IMR-90 (cell line): ENCODE measurements at regions not wholly inside any gene's neighbourhood (a gene's known extent, or its start where the extent isn't known, plus 50 kb on each side); places are given as distances from the start of the nearest gene placed in this dataset.

Source experiments
- ATAC-seq: fragments of 200-7000 bp; cut with Tn5 transposase; 2 replicates; pipeline ENCODE4 v1.9.1; 2020; ENCODE audit warnings: low read depth, mild to moderate bottlenecking, moderate library complexity
- BruUV-seq: library from RNA; stranded (reverse); fragments of 400-500 nt; replicated peaks from 2 replicates; lab custom pipeline; 2021; lab: Mats Ljungman, UMichigan
- CTCF ChIA-PET: fragments of 300-600 bp; formaldehyde crosslinking; extraction: SDS; loops from one replicate; lab custom pipeline; 2021; ENCODE audit warnings: antibody characterized with exemption; lab: Yijun Ruan, JAX
- POLR2A ChIA-PET: fragments of 300-600 bp; sonication (Branson Sonifier 250); formaldehyde crosslinking; loops from one replicate; lab custom pipeline; 2022; ENCODE audit warnings: antibody characterized with exemption; ENCODE audit not compliant: unreplicated experiment; lab: Charles Lee
- DNase-seq: peaks from one replicate; pipeline ENCODE4 v3.0.0; 2013
- H2AFZ ChIP-seq: replicated peaks from 2 replicates; pipeline ENCODE3; 2013; ENCODE audit warnings: low read length, mild to moderate bottlenecking; ENCODE audit not compliant: poor library complexity
- H2AK5ac ChIP-seq: 2 replicates; pipeline ENCODE4 v1.6.1; 2013; ENCODE audit warnings: low read depth, low read length, inconsistent platforms
- H2AK9ac ChIP-seq: replicated peaks from 2 replicates; pipeline ENCODE3; 2013; ENCODE audit warnings: mild to moderate bottlenecking, low read depth, low read length, moderate library complexity; ENCODE audit not compliant: poor library complexity
- H2BK120ac ChIP-seq: 2 replicates; pipeline ENCODE4 v1.6.1; 2013; ENCODE audit warnings: low read depth, low read length, inconsistent platforms
- H2BK15ac ChIP-seq: 3 replicates; pipeline ENCODE4 v1.6.1; 2013; ENCODE audit warnings: low read depth, low read length, inconsistent platforms
- H2BK20ac ChIP-seq: 2 replicates; pipeline ENCODE4 v1.6.1; 2013; ENCODE audit warnings: low read depth, mild to moderate bottlenecking, inconsistent platforms, low read length, moderate library complexity
- H2BK5ac ChIP-seq: 2 replicates; pipeline ENCODE4 v1.6.1; 2013; ENCODE audit warnings: mild to moderate bottlenecking, low read depth, low read length, inconsistent platforms; ENCODE audit not compliant: poor library complexity, severe bottlenecking
- H3K14ac ChIP-seq: replicated peaks from 2 replicates; pipeline ENCODE4 v1.6.1; 2013; ENCODE audit warnings: low read depth, low read length, inconsistent platforms
- H3K18ac ChIP-seq: 2 replicates; pipeline ENCODE4 v1.6.1; 2013; ENCODE audit warnings: low read depth, low read length, control low read depth
- H3K23ac ChIP-seq: 2 replicates; pipeline ENCODE4 v1.6.1; 2013; ENCODE audit warnings: low read depth, low read length, inconsistent platforms
- H3K27ac ChIP-seq: 2 replicates; pipeline ENCODE4 v1.5.1; 2013; ENCODE audit warnings: mild to moderate bottlenecking, control low read depth, low read length; ENCODE audit not compliant: insufficient read depth
- H3K27me3 ChIP-seq: 2 replicates; pipeline ENCODE4 v1.6.1; 2013; ENCODE audit warnings: low read length; ENCODE audit not compliant: control insufficient read depth, insufficient read depth
- H3K36me3 ChIP-seq: 2 replicates; pipeline ENCODE4 v1.6.1; 2013; ENCODE audit warnings: low read length, mixed read lengths; ENCODE audit not compliant: control insufficient read depth, insufficient read depth
- H3K4ac ChIP-seq: 2 replicates; pipeline ENCODE4 v1.6.1; 2013; ENCODE audit warnings: low read depth, low read length, inconsistent platforms
- H3K4me1 ChIP-seq: 2 replicates; pipeline ENCODE4 v1.6.1; 2013; ENCODE audit warnings: low read length, mixed read lengths; ENCODE audit not compliant: control insufficient read depth, insufficient read depth
- H3K4me2 ChIP-seq: 2 replicates; pipeline ENCODE4 v1.6.1; 2013; ENCODE audit warnings: low read depth, mild to moderate bottlenecking, control low read depth, low read length, moderate library complexity
- H3K4me3 ChIP-seq: 2 replicates; pipeline ENCODE4 v1.5.1; 2013; ENCODE audit warnings: low read depth, mild to moderate bottlenecking, control low read depth, low read length, moderate library complexity; ENCODE audit not compliant: insufficient read depth
- H3K56ac ChIP-seq: 2 replicates; pipeline ENCODE4 v1.6.1; 2013; ENCODE audit warnings: low read length, inconsistent platforms; ENCODE audit not compliant: insufficient read depth; ENCODE audit errors: extremely low read depth
- H3K79me1 ChIP-seq, 2 experiments: 2 replicates each; pipeline ENCODE4 v1.6.1; 2013; ENCODE audit warnings: low read length in 2 of 2, inconsistent platforms in 1 of 2, low read depth in 1 of 2
- H3K9ac ChIP-seq: 2 replicates; pipeline ENCODE4 v1.6.1; 2013; ENCODE audit warnings: low read depth, low read length, control low read depth
- H3K9me1 ChIP-seq: 2 replicates; pipeline ENCODE4 v1.6.1; 2013; ENCODE audit warnings: low read length, inconsistent platforms; ENCODE audit not compliant: insufficient read depth
- H3K9me3 ChIP-seq: 2 replicates; pipeline ENCODE4 v1.6.1; 2013; ENCODE audit warnings: low read length; ENCODE audit not compliant: control insufficient read depth, insufficient read depth
- H4K20me1 ChIP-seq: 2 replicates; pipeline ENCODE4 v1.6.1; 2013; ENCODE audit warnings: low read length, inconsistent platforms; ENCODE audit not compliant: insufficient read depth
- H4K5ac ChIP-seq: 2 replicates; pipeline ENCODE4 v1.6.1; 2013; ENCODE audit warnings: mild to moderate bottlenecking, low read depth, low read length, control low read depth
- H4K8ac ChIP-seq, 2 experiments: 2 replicates each; pipeline ENCODE4 v1.6.1; 2013; ENCODE audit warnings: low read depth in 2 of 2, low read length in 2 of 2, control low read depth in 1 of 2, inconsistent platforms in 1 of 2
- H4K91ac ChIP-seq: 2 replicates; pipeline ENCODE4 v1.6.1; 2013; ENCODE audit warnings: low read depth, low read length, inconsistent platforms; ENCODE audit not compliant: insufficient read depth
- CEBPB ChIP-seq: IDR thresholded peaks from 2 replicates; pipeline ENCODE4 v1.6.1; 2012; ENCODE audit warnings: low read depth, low read length, improper control_type of control experiment
- CTCF ChIP-seq: conservative IDR thresholded peaks from 2 replicates; pipeline ENCODE4 v1.5.1; 2012; ENCODE audit warnings: mild to moderate bottlenecking, low read depth, low read length, improper control_type of control experiment
- MAFK ChIP-seq: IDR thresholded peaks from 2 replicates; pipeline ENCODE4 v1.6.1; 2012; ENCODE audit warnings: low read depth, low read length, improper control_type of control experiment
- NFE2L2 ChIP-seq: fragments of 150-350 bp; IDR thresholded peaks from 2 replicates; pipeline ENCODE4 v1.6.1; 2016; ENCODE audit warnings: low read depth, mild to moderate bottlenecking, low read length
- RFX5 ChIP-seq: IDR thresholded peaks from 2 replicates; pipeline ENCODE4 v1.8.0; 2012; ENCODE audit warnings: low read depth, mild to moderate bottlenecking, low read length, moderate library complexity
- USF2 ChIP-seq: fragments of 150-350 bp; IDR thresholded peaks from 2 replicates; pipeline ENCODE4 v1.6.1; 2017; ENCODE audit warnings: mild to moderate bottlenecking, antibody characterized with exemption, low read length, low read depth
- dilution Hi-C: fragments of 300-500 bp; cut with HindIII; formaldehyde crosslinking; loops from one replicate; pipeline ENCODE4 v1.14.3; 2018; ENCODE audit warnings: low sequenced_read_pairs; ENCODE audit not compliant: unreplicated experiment
- in situ Hi-C: fragments of 300-500 bp; cut with MboI; formaldehyde crosslinking; loops from 3 replicates; pipeline ENCODE4 v1.14.3; 2019; ENCODE audit warnings: low sequenced_read_pairs, inconsistent platforms, mixed read lengths
- intact Hi-C: fragments of 100-400 bp; cut with micrococcal nuclease; formaldehyde crosslinking; loops from 2 replicates; pipeline ENCODE4 v1.10.0; 2022

- Histone ChIP-seq H3K9me3 (peaks cover 4% of the 10 kb centered on the region; the same call in 1 of the 2 replicates), H3K4ac (no peak overlapping the region), H3K4me3 (no peak overlapping the region), H3K23ac (no peak overlapping the region), H2BK20ac (no peak overlapping the region), H3K79me1 (no peaks in the 10 kb centered on the region), H3K14ac (no peak overlapping the region), H3K36me3 (no peaks in the 10 kb centered on the region), H3K18ac (no peak overlapping the region), H3K27me3 (no peaks in the 10 kb centered on the region), H4K8ac (no peak overlapping the region), H4K5ac (no peak overlapping the region), H3K9me1 (no peaks in the 10 kb centered on the region), H3K9ac (no peak overlapping the region), H3K4me1 (no peaks in the 10 kb centered on the region), H3K4me2 (no peak overlapping the region), H3K27ac (no peak overlapping the region), H3K56ac (no peak overlapping the region), H2AFZ (no peak overlapping the region), H2BK120ac (no peak overlapping the region), H2BK5ac (no peak overlapping the region), H2BK15ac (no peak overlapping the region), H4K91ac (no peak overlapping the region), H4K20me1 (no peaks in the 10 kb centered on the region), H2AK5ac (no peak overlapping the region), H2AK9ac (no peak overlapping the region)
- POLR2A ChIA-PET: no interaction called here
- in situ Hi-C loops (no loop called here), intact Hi-C loops (no loop called here), dilution Hi-C loops (no loop called here)
- TF ChIP-seq MAFK (no peak), CTCF (no peak), RFX5 (no peak), USF2 (no peak), CEBPB (no peak), NFE2L2 (no peak)
- DNase-seq (no peak), ATAC-seq (no peak)
- BruUV-seq: no TSS peak
- CTCF ChIA-PET: no interaction called here
These were observed 186.1 kb downstream of the SEMA6D start for GRCh38 chr15:47903368-47903767.
